GM12878 (cell line): ENCODE measurements at regions not wholly inside any gene's neighbourhood (a gene's known extent, or its start where the extent isn't known, plus 50 kb on each side); places are given as distances from the start of the nearest gene placed in this dataset.

ENCODE experiments used
- ATAC-seq: fragments of 200-7000 bp; cut with Tn5 transposase; 3 replicates; pipeline ENCODE4 v1.9.1; 2020; ENCODE audit warnings: mild to moderate bottlenecking, moderate library complexity
- BruUV-seq: library from RNA; stranded (reverse); fragments of 400-500 nt; replicated peaks from 2 replicates; lab custom pipeline; 2021; lab: Mats Ljungman, UMichigan
- CTCF ChIA-PET: fragments of 300-600 bp; sonication (Branson Sonifier 250); formaldehyde crosslinking; extraction: SDS; loops from one replicate; lab custom pipeline; 2021; ENCODE audit warnings: inconsistent platforms; lab: Yijun Ruan, JAX
- POLR2A ChIA-PET: fragments of 350-600 bp; formaldehyde crosslinking; extraction: SDS; loops from one replicate; lab custom pipeline; 2021; ENCODE audit warnings: inconsistent platforms; lab: Charles Lee
- RAD21 ChIA-PET: fragments of 300-600 bp; sonication (Branson Sonifier 250); formaldehyde crosslinking; loops from one replicate; lab custom pipeline; 2023; ENCODE audit warnings: antibody characterized with exemption; ENCODE audit not compliant: unreplicated experiment; lab: Charles Lee
- SMC1A ChIA-PET: fragments of 300-600 bp; sonication (Branson Sonifier 250); formaldehyde crosslinking; loops from one replicate; lab custom pipeline; 2023; ENCODE audit not compliant: unreplicated experiment, uncharacterized antibody; lab: Charles Lee
- DNase-seq: peaks from one replicate; pipeline ENCODE4 v3.0.0-alpha.2; 2011; ENCODE audit warnings: low read depth, low spot score
- FAIRE-seq: peaks from 3 replicates; lab custom pipeline; 2011; peaks lifted over from hg19 to GRCh38; lab: Jason Lieb, UNC
- H2AFZ ChIP-seq: 2 replicates; pipeline ENCODE4 v1.6.0; 2011; ENCODE audit warnings: low read depth, low read length, control low read depth; ENCODE audit not compliant: control insufficient read depth
- H3K27ac ChIP-seq: 2 replicates; pipeline ENCODE4 v1.5.1; 2011; ENCODE audit warnings: control low read depth; ENCODE audit not compliant: control insufficient read depth, insufficient read depth
- H3K27me3 ChIP-seq, 2 experiments: replicated peaks in 1 of 2; 2 replicates each; pipeline versions ENCODE4 v1.6.0 to v1.6.1; 2011; ENCODE audit warnings: low read length in 1 of 2; ENCODE audit not compliant: control insufficient read depth in 2 of 2, insufficient read depth in 2 of 2
- H3K36me3 ChIP-seq, 2 experiments: 2 replicates each; pipeline ENCODE4 v1.5.1; 2011; ENCODE audit warnings: low read length in 1 of 2; ENCODE audit not compliant: control insufficient read depth in 2 of 2, insufficient read depth in 2 of 2
- H3K4me1 ChIP-seq: 2 replicates; pipeline ENCODE4 v1.6.1; 2011; ENCODE audit warnings: mild to moderate bottlenecking, low read length, moderate library complexity, mixed read lengths; ENCODE audit not compliant: control insufficient read depth, insufficient read depth
- H3K4me2 ChIP-seq: 2 replicates; pipeline ENCODE4 v1.6.0; 2011; ENCODE audit warnings: control low read depth; ENCODE audit not compliant: control insufficient read depth, insufficient read depth
- H3K4me3 ChIP-seq: fragments of 200-600 bp; sonication (generic); 2 replicates; pipeline ENCODE4 v1.5.1; 2016
- H3K79me2 ChIP-seq: 2 replicates; pipeline ENCODE4 v1.6.0; 2011; ENCODE audit warnings: low read length; ENCODE audit not compliant: control insufficient read depth, insufficient read depth
- H3K9ac ChIP-seq: 2 replicates; pipeline ENCODE4 v1.8.0; 2011; ENCODE audit warnings: low read length, control low read depth, mixed read lengths; ENCODE audit not compliant: control insufficient read depth, insufficient read depth
- H3K9me3 ChIP-seq: replicated peaks from 3 replicates; pipeline ENCODE4 v1.5.1; 2011; ENCODE audit warnings: mild to moderate bottlenecking, low read length; ENCODE audit not compliant: control insufficient read depth, insufficient read depth
- H4K20me1 ChIP-seq: 2 replicates; pipeline ENCODE4 v1.6.0; 2011; ENCODE audit not compliant: control insufficient read depth, insufficient read depth
- CHD4 ChIP-seq: fragments of 200-600 bp; sonication (generic); IDR thresholded peaks from 2 replicates; pipeline ENCODE4 v1.6.1; 2016; ENCODE audit warnings: mild to moderate bottlenecking
- IKZF2 ChIP-seq, 2 experiments: fragments of 450-650 bp; IDR thresholded peaks; 2 replicates each; pipeline ENCODE4 v1.6.1; 2017; ENCODE audit warnings: mild to moderate bottlenecking in 2 of 2, moderate library complexity in 2 of 2
- IRF4 ChIP-seq: IDR thresholded peaks from 2 replicates; pipeline ENCODE4 v1.6.1; 2011; ENCODE audit warnings: low read depth, low read length
- IRF5 ChIP-seq: fragments of 450-650 bp; IDR thresholded peaks from 2 replicates; pipeline ENCODE4 v1.6.1; 2017; ENCODE audit warnings: borderline replicate concordance
- MTA2 ChIP-seq: fragments of 450-650 bp; IDR thresholded peaks from 2 replicates; pipeline ENCODE4 v1.6.1; 2016; ENCODE audit warnings: low read depth, mild to moderate bottlenecking, moderate library complexity
- RAD51 ChIP-seq: fragments of 450-650 bp; IDR thresholded peaks from 2 replicates; pipeline ENCODE4 v1.6.1; 2016; ENCODE audit warnings: moderate library complexity, mild to moderate bottlenecking, inconsistent platforms
- SMAD1 ChIP-seq: fragments of 450-650 bp; IDR thresholded peaks from 2 replicates; pipeline ENCODE4 v1.6.1; 2018; ENCODE audit warnings: mild to moderate bottlenecking, low read depth; ENCODE audit not compliant: partially characterized antibody
- SREBF2 ChIP-seq: IDR thresholded peaks from 2 replicates; pipeline ENCODE4 v1.6.1; 2012; ENCODE audit warnings: mild to moderate bottlenecking, low read length
- ZBTB4 ChIP-seq: fragments of 450-650 bp; formaldehyde crosslinking; IDR thresholded peaks from 2 replicates; pipeline ENCODE4 v1.4.0; 2022; ENCODE audit warnings: mild to moderate bottlenecking, moderate library complexity
- WGBS: methylation state at CpG from one replicate; pipeline ENCODE4 v1.1.6; 2016; ENCODE audit warnings: low lambda C conversion rate; ENCODE audit not compliant: insufficient replicate concordance, insufficient coverage; ENCODE audit errors: missing lambda C conversion rate; 5-methylcytosine and 5-hydroxymethylcytosine counted together
- in situ Hi-C: fragments of 300-500 bp; cut with MboI; formaldehyde crosslinking; loops from 9 replicates; pipeline ENCODE4 v1.14.3; 2018; ENCODE audit warnings: mixed read lengths
- intact Hi-C: fragments of 100-400 bp; cut with micrococcal nuclease; formaldehyde crosslinking; loops from one replicate; pipeline ENCODE4 v1.14.2; 2022; ENCODE audit not compliant: unreplicated experiment
- TF ChIP-seq, protein P1 (sequence below): IDR thresholded peaks from 2 replicates; pipeline ENCODE4 v1.6.1; 2011; ENCODE audit warnings: borderline replicate concordance, low read depth, mild to moderate bottlenecking, moderate library complexity, low read length; ENCODE audit not compliant: insufficient read depth, poor library complexity, severe bottlenecking

DNA sequence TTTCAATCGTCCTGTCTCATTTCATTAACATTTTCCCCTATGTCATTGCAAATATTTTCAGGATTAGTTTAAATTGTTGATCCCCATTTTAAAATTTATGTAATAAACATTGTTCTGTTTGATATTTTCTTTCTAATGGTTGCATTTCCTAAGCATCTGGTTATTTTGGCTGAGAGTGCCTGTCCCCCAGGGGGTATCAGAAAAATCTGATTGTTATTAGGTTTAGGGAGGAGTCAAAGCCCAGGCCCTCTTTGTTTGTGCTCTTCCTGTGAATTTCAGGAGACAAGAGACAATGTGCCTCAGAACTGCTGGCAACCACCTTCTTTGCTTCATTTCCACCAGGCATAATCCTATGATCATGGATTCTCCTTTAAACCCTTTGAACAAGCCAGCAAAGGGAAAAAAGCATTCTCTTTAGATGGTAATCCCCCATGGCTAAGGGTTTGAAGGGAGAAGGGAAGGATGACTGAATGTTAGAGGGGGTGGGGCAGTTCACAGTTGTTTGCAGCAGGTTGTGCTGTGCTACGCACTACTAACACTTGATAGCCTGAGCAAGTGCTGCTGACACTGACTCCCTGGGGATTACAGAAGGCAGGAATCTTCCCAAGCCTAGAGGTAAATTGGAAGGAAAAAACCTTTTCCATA is 462.4 kb upstream of the LRRC4C start:
- ChIA-PET CTCF (no interaction called here), RAD21 (no interaction called here), SMC1A (no interaction called here), POLR2A (interaction anchor here (0.5 kb wide), 1 partner anchor 87 kb away, joined by 3 read pairs; no protein-coding TSS in a partner anchor)
- FAIRE-seq (no peak), ATAC-seq (no peak), DNase-seq (no peak)
- Histone ChIP-seq H3K4me2 (no peak overlapping the region), H2AFZ (no peak overlapping the region), H4K20me1 (no peaks in the 10 kb centered on the region), H3K79me2 (no peaks in the 10 kb centered on the region), H3K27me3 (no peaks in the 10 kb centered on the region), H3K9me3 (no peaks in the 10 kb centered on the region), H3K27ac (no peak overlapping the region), H3K9ac (no peak overlapping the region), H3K4me3 (no peak overlapping the region), H3K4me1 (no peaks in the 10 kb centered on the region), H3K36me3 (no peaks in the 10 kb centered on the region)
- TF ChIP-seq SREBF2, result no peak
- TF ChIP-seq ZBTB4, result no peak
- TF ChIP-seq, protein P1, sequence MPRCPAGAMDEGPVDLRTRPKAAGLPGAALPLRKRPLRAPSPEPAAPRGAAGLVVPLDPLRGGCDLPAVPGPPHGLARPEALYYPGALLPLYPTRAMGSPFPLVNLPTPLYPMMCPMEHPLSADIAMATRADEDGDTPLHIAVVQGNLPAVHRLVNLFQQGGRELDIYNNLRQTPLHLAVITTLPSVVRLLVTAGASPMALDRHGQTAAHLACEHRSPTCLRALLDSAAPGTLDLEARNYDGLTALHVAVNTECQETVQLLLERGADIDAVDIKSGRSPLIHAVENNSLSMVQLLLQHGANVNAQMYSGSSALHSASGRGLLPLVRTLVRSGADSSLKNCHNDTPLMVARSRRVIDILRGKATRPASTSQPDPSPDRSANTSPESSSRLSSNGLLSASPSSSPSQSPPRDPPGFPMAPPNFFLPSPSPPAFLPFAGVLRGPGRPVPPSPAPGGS, result no peak
- TF ChIP-seq CHD4, result no peak
- TF ChIP-seq IKZF2 (IDR thresholded peaks at IDR 0.05), result no peak
- no peak for TF ChIP-seq IRF5
- TF ChIP-seq RAD51, result no peak
- no peak for TF ChIP-seq SMAD1
- TF ChIP-seq IRF4, result no peak
- no peak for TF ChIP-seq MTA2
- WGBS, result 21% methylated on average over 2 of the region's 2 CpGs
- intact Hi-C loops (no loop called here), in situ Hi-C loops (no loop called here)
- BruUV-seq, result no TSS peak
